GM21576 (cell line): ENCODE measurements at regions not wholly inside any gene's neighbourhood (a gene's known extent, or its start where the extent isn't known, plus 50 kb on each side); places are given as distances from the start of the nearest gene placed in this dataset.
"Not testable (repeated sequence)": the region's sequence is repeated elsewhere in the genome, so short reads cannot be mapped to it uniquely, and the experiment has no call there.

Source experiments
- ATAC-seq: cut with Tn5 transposase; IDR thresholded peaks from one replicate; pipeline ENCODE4 v1.9.1; 2021; ENCODE audit warnings: mild to moderate bottlenecking, moderate library complexity; ENCODE audit not compliant: unreplicated experiment

DNA sequence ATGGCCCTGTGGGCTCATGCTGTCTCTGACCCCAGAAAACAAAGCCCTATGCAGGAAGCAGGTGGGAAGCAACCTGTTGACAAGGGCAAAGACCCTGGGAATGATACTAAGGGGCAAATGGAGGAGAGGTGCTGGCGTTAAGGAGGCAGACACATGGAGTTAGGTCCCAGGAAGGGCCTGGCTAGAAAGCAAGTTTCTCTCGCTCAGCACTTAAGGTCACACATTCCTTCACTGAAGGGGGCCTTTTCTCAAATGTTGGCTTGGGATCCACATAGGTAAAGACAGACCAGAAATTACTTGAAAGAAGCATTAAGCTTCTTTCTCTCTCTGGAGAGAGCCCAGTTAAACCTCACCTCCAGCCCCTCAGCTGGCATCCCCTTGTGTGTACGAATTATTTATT is 155.7 kb downstream of the ADRA2C start:
- not testable (repeated sequence) for ATAC-seq

DNA sequence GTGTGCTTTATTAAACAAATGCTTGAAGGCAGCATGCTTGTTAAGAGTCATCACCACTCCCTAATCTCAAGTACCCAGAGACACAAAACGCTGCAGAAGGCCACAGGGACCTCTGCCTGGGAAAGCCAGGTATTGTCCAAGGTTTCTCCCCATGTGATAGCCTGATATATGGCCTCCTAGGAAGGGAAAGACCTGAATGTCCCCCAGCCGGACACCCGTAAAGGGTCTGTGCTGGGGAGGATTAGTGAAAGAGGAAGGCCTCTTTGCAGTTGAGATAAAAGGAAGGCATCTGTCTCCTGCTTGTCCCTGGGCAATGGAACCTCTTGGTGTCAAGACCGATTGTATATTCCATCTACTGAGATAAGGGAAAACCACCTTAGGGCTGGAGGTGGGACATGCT is 159.7 kb downstream of the ADRA2C start:
- ATAC-seq: not testable (repeated sequence)

DNA sequence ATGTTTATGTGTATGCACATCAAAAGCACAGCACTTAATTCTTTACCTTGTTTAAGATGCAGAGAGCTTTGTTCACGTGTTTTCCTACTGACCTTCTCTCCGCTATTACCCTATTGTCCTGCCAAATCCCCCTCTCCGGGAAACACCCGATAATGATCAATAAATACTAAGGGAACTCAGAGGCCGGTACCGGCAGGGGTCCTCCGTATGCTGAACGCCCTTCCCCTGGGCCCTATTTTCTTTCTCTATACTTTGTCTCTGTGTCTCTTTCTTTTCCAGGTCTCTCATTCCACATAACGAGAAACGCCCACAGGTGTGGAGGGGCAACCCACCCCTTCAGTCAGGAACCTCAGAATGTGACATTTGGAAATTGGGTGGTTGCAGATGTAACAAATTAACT is 160.1 kb downstream of the ADRA2C start:
- not testable (repeated sequence) for ATAC-seq

DNA sequence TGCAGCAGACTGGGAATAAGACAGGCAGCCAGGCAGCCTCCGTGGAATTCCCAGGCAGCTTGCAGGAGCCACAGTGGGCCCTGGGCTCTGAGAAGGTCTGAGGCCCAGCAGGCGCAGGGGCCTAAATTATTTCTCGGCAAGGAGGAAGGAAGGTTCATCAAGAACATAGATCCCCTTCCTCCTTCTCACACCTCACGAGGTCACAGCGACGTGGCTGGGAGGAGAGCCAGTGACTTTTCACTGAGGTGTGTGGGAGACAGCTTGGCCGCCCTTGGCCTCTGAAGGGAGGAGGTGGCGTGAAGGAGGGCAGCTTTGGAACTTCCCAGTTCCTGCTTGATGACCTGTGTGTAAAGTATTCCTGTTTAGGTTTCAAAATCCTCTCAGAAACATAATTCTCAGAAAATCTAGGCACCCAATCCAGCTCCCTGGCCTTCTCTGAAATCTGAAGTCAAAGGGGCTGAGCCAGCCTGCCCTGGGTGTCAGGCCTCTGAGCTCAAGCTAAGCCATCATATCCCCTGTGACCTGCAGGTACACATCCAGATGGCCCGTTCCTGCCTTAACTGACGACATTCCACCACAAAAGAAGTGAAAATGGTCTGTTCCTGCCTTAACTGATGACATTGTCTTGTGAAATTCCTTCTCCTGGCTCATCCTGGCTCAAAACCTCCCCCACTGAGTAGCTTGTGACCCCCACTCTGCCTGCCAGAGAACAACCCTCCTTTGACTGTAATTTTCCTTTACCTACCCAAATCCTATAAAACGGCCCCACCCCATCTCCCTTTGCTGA is 161.0 kb downstream of the ADRA2C start:
- ATAC-seq: not testable (repeated sequence)

DNA sequence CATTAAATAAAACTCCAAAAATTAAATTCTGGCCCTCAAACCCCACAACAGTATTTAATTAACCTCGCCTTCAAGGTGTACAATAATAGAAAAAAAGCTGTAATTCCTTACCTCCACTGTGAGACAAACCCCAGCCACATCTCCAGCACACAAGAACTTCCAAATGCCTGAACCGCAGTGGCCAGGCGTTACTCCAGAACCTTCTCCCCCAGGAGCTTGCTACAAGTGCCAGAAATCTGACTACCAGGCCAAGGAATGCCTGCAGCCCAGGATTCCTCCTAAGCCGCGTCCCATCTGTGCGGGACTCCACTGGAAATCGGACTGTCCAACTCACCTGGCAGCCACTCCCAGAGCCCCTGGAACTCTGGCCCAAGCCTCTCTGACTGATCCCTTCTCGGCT is 163.2 kb downstream of the ADRA2C start:
- ATAC-seq: not testable (repeated sequence)

DNA sequence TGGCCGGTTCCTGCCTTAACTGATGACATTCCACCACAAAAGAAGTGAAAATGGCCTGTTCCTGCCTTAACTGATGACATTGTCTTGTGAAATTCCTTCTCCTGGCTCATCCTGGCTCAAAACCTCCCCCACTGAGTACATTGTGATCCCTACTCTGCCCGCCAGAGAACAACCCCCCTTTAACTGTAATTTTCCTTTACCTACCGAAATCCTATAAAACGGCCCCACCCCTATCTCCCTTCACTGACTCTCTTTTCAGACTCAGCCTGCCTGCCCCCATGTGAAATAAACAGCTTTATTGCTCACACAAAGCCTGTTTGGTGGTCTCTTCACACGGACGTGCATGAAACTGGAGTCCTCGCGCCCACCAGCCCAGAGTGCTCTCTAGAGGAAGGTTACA is 166.5 kb downstream of the ADRA2C start:
- ATAC-seq: not testable (repeated sequence)

DNA sequence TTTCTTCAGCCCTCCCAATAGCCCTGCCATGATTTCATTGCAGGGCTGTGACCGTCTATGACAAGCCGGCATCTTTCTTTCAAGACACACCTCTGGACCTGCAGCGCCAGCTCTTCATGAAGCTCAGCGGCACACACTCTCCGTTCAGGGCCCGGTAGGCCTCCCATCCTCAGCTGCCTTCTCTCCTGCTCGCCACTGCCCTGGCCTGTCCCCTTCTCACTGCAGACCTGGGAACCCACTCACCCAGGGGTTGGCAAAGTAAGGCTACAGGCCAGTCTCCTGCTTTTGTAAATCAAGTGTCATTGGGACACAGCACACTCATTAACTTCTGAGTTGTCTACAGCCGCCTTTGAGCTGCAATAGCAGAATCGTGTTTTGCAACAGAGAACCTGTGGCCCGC is 169.2 kb downstream of the ADRA2C start:
- not testable (repeated sequence) for ATAC-seq

DNA sequence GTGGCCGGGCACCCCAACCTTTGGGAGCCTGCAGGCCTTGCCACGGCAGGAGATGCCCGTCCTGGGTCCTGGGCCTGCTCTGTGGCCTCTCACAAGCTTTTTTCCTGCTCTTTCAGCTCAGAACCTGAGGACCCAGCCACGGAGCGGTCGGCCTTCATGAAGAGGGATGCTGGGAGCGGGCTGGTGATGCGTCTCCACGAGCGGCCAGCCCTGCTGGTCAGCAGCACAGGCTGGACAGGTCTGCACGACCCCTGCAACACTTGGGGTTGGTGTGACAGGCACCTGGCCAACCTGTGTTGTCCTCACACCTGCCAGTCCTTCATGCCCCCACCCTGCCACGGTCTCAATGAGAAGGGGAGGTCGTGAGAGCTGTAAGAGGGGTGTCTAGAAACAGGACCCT is 170.0 kb downstream of the ADRA2C start:
- ATAC-seq: no peak

DNA sequence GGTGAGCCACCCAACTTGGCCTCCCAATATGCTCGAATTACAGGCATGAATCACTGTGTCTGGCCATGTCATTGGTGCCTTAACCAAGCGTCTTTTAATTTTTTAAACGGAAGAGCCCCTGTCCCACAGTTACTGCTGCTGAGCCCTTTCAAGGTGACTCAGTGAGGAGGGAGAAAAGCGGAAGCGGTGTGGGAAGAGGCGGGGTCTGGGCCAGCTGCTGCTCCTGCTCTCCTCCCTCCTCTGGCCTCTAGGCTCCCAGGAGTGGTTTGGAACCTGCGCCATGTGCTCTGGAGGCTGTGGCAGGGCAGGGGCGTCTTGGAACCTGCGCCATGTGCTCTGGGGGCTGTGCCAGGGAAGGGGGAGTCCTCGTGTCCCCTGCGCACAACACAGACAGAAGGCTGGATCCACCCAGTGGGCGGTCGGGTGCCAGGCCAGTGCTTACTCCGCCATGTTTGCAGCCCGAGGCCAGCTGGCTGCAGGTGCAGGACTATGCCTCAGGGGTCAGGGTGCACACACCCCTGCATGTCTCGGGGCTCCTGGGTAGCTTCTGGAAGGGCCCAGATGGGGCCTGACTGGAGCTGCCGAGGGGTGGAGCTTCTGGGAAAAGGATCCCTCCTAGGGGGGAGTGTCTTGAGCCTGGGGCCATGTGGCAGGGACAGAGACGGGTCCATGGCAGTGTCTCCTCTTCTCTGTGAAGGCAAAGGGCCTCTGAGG is 171.8 kb downstream of the ADRA2C start:
- not testable (repeated sequence) for ATAC-seq

DNA sequence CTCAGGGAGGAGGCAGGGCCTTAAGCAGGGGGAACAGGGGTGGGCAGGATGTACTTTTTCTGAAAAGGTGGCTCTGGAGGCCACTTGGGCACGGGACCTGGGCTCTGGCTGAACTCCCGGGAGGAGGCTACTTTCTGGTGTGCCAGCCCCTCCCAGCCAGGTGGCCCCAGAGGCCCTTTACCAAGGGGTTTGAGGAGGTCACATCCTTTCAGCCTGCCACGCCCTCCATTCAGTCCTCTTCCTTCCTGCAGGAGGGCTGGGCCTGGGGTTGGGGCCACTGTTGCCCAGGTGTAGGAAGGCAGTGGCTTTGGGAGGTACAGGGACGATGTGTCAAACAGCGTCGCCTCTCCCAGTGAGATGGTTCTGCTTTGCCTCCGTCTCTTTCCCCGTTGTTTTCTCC is 172.5 kb downstream of the ADRA2C start:
- not testable (repeated sequence) for ATAC-seq

DNA sequence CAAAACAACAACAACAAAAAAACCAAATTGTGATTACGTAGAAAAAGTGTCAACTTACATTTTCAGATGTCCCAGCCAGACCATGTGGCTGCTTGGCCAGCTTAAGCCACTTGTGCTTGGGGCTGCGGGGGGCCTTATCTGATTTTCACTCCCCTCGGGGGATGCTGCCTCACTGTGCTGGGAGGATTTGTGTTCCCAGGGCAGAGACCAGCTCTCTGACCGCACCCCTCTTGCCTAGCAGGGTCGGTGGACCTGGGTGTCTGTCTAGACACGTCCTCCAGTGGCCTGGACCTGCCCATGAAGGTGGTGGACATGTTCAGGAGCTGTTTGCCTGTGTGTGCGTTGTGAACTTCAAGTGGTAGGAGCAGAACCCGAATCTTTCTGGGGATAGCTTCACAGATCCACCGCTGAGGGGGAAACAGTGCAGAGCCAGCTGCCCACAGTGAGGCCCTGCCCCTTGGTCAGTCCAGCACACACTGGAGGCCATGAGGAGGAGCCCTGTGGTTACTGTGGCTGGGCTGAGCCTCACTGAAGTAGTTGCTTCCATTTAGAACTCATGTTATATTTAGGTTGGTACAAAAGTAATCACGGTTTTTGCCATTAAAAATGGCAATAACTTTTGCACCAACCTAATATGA is 173.9 kb downstream of the ADRA2C start:
- not testable (repeated sequence) for ATAC-seq

DNA sequence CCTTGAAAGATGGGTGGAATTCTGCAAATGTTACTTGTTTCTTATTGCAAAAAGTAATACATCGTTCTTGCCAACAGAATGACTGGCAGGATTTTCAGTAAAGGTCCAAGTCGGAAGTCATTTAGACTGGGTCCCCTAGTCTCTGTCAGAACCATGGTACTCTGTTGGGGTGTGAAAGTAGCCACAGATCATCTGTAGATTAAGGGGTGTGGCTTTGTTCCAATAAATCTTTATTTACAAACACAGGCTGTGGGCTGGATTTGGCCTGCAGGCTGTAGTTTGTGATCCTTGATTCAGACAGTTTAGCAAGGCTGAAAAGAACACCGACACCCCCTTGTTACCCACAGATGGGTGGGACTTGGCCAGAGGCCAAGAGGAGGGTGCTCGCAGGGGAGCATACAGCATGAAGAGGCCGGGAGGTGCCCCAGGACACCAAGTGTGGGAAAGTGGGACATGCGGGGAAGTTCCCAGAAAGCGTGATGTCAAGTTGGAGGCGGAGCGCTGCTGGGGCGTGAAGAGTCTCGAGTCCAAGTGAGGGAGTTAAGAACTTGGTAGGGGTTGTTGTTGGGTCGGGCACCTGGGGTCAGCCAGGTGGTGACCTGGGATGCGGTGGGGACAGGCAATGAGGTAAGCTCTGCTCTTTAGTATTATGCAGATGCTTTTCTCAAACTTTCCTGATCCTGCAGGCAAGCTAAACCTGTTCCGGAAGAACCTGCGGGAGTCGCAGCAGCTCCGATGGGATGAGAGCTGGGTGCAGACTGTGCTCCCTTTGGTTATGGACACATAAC is 175.7 kb downstream of the ADRA2C start:
- ATAC-seq: not testable (repeated sequence)

DNA sequence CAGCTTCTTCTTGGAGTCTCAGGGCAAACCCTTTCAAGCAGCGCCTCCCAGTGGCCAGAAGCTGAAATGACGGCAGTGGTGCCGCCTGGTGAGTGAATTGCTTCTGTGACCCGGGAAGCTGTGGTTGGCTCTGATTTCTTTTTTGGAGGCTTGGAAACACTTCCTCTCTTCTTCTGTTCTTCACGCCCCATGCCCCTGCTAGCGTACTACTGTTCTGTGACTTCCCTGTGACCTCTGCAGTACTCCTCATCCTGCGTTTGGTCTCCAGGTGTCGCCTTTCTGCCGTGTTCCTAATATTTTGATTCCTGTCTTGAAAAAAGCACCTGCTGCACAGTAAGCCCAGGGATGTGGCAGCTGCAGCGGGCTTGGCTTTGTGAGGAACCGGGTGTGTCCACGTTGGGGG is 176.4 kb downstream of the ADRA2C start:
- not testable (repeated sequence) for ATAC-seq

DNA sequence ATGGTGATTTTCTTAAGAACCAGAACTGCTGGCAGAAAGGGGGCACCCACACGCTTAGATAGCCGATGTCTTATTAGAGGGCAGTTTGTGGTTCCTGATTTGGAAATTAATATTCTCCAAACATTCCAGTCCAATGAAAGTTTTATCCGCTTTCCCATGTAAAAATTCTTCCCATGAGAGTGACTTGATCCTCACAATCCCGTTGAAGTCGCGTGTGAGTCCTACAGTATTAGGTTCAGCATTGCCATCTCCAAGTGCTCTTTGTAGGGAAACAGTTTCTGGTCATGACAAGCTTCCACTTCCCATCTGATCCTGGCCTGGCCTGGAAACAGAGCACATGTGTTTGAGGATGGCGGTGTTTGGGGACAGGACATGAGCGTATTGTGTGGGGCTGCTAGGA is 176.9 kb downstream of the ADRA2C start:
- not testable (repeated sequence) for ATAC-seq

DNA sequence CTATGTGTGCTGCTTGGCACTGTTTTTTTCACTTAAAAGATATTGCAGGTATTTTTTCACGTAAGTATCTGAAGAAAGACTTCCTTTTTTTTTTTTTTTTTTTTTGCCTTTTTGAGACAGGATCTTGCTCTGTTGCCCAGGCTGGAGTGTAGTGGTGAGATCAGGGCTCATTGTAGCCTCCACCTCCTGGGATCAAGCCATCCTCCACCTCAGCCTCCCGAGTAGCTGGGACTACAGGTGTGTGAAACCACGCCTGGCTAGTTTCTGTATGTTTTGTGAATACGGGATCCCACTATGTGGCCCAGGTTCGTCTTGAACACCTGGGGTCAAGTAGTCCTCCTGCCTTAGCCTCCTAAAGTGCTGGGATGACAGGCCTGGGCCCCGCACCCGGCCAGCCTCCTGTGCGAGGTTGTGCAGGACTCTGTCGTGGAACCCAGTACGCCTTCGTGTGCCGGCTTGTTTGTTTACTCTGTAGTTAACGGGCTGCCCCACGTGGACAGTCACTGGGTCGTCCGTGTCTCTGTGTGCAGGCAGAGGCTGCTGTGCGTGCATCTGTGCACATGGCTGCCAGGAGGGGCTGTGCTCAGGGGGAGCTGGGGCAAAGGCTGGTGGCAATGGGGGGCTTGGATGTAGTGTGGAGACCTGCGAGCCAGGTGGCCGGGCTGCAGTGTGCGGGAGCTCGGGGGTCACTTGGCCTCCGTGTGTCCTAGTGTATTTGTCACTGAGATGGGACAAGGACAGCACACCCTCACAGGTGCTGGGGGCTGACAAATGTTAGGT is 179.5 kb downstream of the ADRA2C start:
- no peak for ATAC-seq

DNA sequence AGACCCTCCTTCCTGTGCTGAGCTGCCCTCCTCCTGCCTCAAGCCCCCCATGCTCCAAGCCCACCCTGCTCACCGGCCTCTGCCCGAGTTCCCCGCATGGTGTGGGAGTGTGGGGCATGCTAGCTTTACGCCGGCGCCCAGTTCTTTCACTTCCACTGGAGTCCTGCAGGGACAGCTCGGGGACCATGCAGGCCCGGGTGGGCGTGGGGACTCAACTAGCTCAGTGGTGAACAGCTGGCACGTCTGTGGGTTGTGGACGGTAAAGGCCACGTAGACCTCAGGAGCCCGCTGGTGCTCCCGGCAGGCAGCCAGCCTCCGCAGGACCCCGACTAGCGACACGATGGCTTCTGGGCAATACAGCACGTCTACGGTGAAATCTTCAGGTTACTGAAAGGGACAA is 180.4 kb downstream of the ADRA2C start:
- ATAC-seq: not testable (repeated sequence)

DNA sequence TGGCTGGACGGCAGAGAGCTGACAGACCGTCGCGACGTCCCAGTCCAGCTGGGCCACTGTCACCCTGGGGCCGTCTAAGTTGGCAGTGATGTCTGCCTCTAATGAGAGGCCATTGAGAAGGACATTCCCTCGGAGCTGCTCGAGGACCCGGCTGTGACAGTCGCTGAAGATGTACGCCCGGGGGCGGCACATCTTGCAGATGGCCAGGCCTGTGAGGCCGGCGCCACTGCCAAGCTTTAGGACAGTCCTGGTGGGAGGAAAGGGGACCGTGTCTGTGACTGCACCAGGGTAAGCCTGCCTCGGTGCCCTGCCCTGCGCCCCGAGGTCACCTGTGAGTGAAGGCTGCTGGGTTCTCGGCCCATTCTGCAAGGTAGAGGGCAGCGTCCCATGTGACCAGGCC is 181.6 kb downstream of the ADRA2C start:
- not testable (repeated sequence) for ATAC-seq

DNA sequence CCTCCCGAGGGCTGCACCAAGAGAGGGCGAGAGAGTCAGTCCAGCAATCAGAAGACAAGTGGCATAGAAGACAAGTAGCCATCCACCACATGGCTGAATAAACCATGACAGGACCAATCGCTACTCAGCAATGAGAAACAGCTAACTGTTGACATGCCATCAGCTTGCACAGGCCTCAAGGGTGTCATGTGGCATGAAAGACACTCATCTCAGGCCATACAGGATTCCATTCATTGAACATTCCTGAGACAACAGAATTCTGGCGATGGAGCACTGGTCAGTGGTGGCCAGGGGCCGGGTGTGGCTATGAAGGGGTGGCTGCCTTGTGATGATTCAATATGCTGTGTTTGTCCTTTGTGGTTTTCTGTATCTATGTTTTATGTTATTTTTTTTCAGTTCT is 182.0 kb downstream of the ADRA2C start:
- ATAC-seq: not testable (repeated sequence)

DNA sequence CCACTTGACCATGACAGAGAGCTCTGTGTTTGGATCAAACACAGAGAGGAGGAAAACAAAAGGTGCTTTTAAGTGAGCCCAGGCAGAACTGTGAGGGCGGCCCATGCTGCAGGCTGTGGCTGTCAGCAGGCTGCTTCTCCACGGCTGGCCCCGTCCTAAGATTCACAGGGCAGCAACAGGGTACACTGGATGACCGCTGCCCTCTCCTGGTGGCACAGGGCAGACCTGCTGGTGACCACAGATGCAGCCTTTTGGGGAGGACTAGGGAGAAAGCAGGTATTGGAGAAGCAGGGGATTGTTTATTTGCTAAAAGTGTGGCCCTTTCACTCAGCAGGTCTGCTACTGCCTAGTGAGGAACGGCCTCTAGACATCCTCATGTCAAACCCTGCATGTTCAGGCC is 183.7 kb downstream of the ADRA2C start:
- ATAC-seq: not testable (repeated sequence)
